ENCODE measurements at regions not wholly inside any gene's neighbourhood (a gene's known extent, or its start where the extent isn't known, plus 50 kb on each side); places are given as distances from the start of the nearest gene placed in this dataset.

DNA sequence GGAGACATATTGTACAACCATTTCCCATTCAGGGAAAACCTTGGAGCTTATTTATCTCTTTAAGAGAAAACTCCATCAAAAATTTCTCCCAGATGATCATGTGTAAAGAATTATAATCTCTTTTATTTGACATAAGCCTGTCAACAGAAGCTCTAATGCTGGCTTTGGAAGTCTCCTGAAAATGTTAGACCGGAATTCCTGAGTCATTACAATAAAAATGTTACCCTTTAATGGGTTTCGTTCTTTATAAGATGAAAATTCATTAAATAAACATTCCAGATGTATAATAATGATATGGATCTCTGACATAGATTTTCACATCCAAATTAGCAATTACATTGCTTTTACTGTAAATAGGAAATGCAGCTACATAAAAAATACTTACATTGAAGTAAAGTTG, 1036.4 kb downstream of the EFNA5 start:
- TF ChIP-seq, protein P1, sequence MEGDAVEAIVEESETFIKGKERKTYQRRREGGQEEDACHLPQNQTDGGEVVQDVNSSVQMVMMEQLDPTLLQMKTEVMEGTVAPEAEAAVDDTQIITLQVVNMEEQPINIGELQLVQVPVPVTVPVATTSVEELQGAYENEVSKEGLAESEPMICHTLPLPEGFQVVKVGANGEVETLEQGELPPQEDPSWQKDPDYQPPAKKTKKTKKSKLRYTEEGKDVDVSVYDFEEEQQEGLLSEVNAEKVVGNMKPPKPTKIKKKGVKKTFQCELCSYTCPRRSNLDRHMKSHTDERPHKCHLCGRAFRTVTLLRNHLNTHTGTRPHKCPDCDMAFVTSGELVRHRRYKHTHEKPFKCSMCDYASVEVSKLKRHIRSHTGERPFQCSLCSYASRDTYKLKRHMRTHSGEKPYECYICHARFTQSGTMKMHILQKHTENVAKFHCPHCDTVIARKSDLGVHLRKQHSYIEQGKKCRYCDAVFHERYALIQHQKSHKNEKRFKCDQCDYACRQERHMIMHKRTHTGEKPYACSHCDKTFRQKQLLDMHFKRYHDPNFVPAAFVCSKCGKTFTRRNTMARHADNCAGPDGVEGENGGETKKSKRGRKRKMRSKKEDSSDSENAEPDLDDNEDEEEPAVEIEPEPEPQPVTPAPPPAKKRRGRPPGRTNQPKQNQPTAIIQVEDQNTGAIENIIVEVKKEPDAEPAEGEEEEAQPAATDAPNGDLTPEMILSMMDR (IDR thresholded peaks at IDR 0.05), result no peak
- TF ChIP-seq POLR2AphosphoS5 (IDR thresholded peaks at IDR 0.05), result no peak
